Natural killer cell (primary cell): ENCODE measurements at regions not wholly inside any gene's neighbourhood (a gene's known extent, or its start where the extent isn't known, plus 50 kb on each side); places are given as distances from the start of the nearest gene placed in this dataset.

Experiments used
- ATAC-seq, 3 donors: fragments of 150-1000 bp in 2 of 3; fragments of 200-7000 bp in 1 of 3; cut with Tn5 transposase; 1 replicate in 1 of 3; 2 replicates in 2 of 3; pipeline ENCODE4 v1.10.0; 2021; ENCODE audit warnings: mild to moderate bottlenecking in 2 of 3, moderate library complexity in 2 of 3
- DNase-seq, 2 donors: peaks; one replicate each; pipeline versions ENCODE4 v3.0.0 to v3.0.0-alpha.2; 2013 to 2021; ENCODE audit warnings: mixed read lengths in 1 of 2
- H3K27ac ChIP-seq: one replicate; pipeline ENCODE4 v1.5.1; 2013; ENCODE audit warnings: mild to moderate bottlenecking, low read length
- H3K27me3 ChIP-seq: one replicate; pipeline ENCODE4 v1.6.1; 2013; ENCODE audit warnings: low read length; ENCODE audit not compliant: control insufficient read depth, insufficient read depth
- H3K36me3 ChIP-seq: one replicate; pipeline ENCODE4 v1.6.1; 2013; ENCODE audit warnings: low read length; ENCODE audit not compliant: control insufficient read depth, insufficient read depth
- H3K4me1 ChIP-seq: one replicate; pipeline ENCODE4 v1.6.1; 2013; ENCODE audit warnings: low read length; ENCODE audit not compliant: control insufficient read depth, insufficient read depth
- H3K4me3 ChIP-seq: one replicate; pipeline ENCODE4 v1.5.1; 2013; ENCODE audit warnings: low read length
- H3K9me3 ChIP-seq: one replicate; pipeline ENCODE4 v1.6.1; 2013; ENCODE audit warnings: low read length; ENCODE audit not compliant: control insufficient read depth, insufficient read depth
- H3K27ac Mint-ChIP-seq, 2 donors: one replicate each; pipeline ENCODE4 v1.8.0; 2022; ENCODE audit warnings: mild to moderate bottlenecking in 2 of 2, mixed read lengths in 2 of 2, moderate library complexity in 1 of 2
- H3K27me3 Mint-ChIP-seq, 2 donors: one replicate each; pipeline ENCODE4 v1.8.0; 2022; ENCODE audit warnings: low read depth in 2 of 2, mixed read lengths in 2 of 2
- H3K36me3 Mint-ChIP-seq: one replicate; pipeline ENCODE4 v1.8.0; 2022; ENCODE audit warnings: mixed read lengths
- H3K4me1 Mint-ChIP-seq, 2 donors: one replicate each; pipeline ENCODE4 v1.8.0; 2022; ENCODE audit warnings: mixed read lengths in 2 of 2
- H3K4me3 Mint-ChIP-seq: one replicate; pipeline ENCODE4 v1.8.0; 2022; ENCODE audit warnings: mild to moderate bottlenecking, moderate library complexity, mixed read lengths
- H3K9me3 Mint-ChIP-seq, 2 donors: one replicate each; pipeline ENCODE4 v1.8.0; 2022; ENCODE audit warnings: mixed read lengths in 2 of 2
- WGBS: methylation state at CpG from one replicate; pipeline ENCODE4 v1.1.7; 2013; ENCODE audit warnings: missing lambda C conversion rate; ENCODE audit not compliant: insufficient coverage; 5-methylcytosine and 5-hydroxymethylcytosine counted together
- intact Hi-C: fragments of 100-400 bp; cut with micrococcal nuclease; formaldehyde crosslinking; loops from one replicate; pipeline ENCODE4 v1.14.2; 2022
- TF ChIP-seq, protein P1 (sequence below): fragments of 200-600 bp; IDR thresholded peaks from one replicate; pipeline ENCODE4 v1.8.0; 2022; ENCODE audit warnings: antibody characterized with exemption

DNA sequence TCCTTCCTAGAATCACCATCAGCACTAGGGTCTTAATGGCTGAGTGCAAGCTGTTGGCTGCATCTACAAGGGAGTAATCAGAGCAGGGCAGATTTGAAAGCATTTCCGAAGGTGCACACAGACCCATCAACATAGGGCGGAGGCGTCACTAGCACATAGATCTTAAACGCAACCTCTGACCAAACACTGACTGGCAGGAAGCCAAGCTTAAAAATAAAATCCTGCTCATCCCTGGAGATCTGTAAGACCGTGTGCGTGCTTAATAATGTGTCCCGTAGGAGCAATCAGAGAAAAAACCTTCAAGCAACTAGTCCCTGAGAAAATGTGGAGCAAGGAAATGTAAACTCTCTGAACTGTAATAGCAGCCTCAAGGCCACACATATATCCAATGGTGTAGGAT, 470.5 kb downstream of the ETS1 start:
- H3K9me3 ChIP-seq = no peaks in the 10 kb centered on the region
- Mint-ChIP-seq H3K36me3 (no peaks in the 10 kb centered on the region), H3K4me1 (peaks cover 12 to 13% of the 10 kb centered on the region in 2 donors), H3K9me3 (no peaks in the 10 kb centered on the region), H3K27me3 (peaks cover 10 to 17% of the 10 kb centered on the region in 2 donors), H3K27ac (no peak overlapping the region), H3K4me3 (no peak overlapping the region)
- WGBS = 31% methylated on average over 7 of the region's 7 CpGs
- H3K36me3 ChIP-seq = no peaks in the 10 kb centered on the region
- H3K27me3 ChIP-seq = peaks cover 3% of the 10 kb centered on the region
- peak in 1 of 3 donors; percentile 64 for ATAC-seq
- DNase-seq = no peak
- intact Hi-C loops = no loop called here
- H3K4me3 ChIP-seq = no peak overlapping the region
- no peak overlapping the region for H3K27ac ChIP-seq
- peaks cover 12% of the 10 kb centered on the region for H3K4me1 ChIP-seq
- TF ChIP-seq, protein P1, sequence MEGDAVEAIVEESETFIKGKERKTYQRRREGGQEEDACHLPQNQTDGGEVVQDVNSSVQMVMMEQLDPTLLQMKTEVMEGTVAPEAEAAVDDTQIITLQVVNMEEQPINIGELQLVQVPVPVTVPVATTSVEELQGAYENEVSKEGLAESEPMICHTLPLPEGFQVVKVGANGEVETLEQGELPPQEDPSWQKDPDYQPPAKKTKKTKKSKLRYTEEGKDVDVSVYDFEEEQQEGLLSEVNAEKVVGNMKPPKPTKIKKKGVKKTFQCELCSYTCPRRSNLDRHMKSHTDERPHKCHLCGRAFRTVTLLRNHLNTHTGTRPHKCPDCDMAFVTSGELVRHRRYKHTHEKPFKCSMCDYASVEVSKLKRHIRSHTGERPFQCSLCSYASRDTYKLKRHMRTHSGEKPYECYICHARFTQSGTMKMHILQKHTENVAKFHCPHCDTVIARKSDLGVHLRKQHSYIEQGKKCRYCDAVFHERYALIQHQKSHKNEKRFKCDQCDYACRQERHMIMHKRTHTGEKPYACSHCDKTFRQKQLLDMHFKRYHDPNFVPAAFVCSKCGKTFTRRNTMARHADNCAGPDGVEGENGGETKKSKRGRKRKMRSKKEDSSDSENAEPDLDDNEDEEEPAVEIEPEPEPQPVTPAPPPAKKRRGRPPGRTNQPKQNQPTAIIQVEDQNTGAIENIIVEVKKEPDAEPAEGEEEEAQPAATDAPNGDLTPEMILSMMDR = no peak

DNA sequence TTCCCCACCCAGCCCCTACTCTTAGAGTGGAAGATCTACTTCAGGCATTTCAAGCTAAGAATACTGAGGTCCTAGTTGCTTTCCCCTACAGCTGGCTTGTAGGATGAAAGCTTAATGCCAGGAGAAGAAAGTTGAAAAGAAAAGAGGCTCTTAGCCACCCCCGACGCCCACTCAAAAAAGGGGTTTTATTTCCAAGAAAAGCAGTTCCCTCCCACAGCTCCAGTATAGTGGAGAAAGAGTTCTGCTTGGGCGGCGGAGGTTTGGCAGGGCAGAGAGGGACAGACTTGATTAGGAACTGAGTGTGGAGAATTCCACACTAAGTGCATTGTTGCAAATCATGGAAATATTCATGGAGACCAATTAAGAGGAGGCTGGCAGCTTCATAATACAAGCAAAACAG, 470.9 kb downstream of the ETS1 start:
- H3K27me3 ChIP-seq = peaks cover 3% of the 10 kb centered on the region
- H3K9me3 Mint-ChIP-seq = no peaks in the 10 kb centered on the region
- 96% methylated on average over 4 of the region's 4 CpGs for WGBS

DNA sequence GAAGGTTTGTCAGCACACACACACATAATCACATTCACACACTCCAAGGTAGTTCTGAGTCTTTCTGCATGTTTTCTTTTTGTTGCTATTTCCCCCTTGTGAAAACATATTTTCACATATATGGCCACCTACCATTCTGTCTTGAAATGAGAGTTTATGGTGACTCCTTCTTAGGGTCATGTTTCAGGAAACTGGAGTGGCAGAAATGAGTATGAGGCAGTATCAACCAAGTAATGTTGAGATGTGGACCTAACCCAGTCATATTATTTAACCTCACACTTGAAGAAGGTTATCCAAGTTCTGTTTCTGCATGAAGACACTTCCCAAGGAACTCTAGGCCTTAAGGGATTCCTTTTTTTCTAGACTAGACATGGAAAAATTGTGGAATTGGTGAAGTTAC, 481.4 kb downstream of the ETS1 start:
- intact Hi-C loops = no loop called here
- TF ChIP-seq, protein P1 = no peak
- ATAC-seq = no peak

More for the DNA sequence above, 470.9 kb downstream of the ETS1 start:
- TF ChIP-seq, protein P1 = no peak
- intact Hi-C loops = no loop called here
- peaks cover 12 to 13% of the 10 kb centered on the region in 2 donors for H3K4me1 Mint-ChIP-seq
- no peak overlapping the region for H3K27ac Mint-ChIP-seq
- Histone ChIP-seq H3K9me3 (no peaks in the 10 kb centered on the region), H3K4me1 (peaks cover 12% of the 10 kb centered on the region), H3K4me3 (no peak overlapping the region), H3K27ac (no peak overlapping the region), H3K36me3 (no peaks in the 10 kb centered on the region)
- no peak overlapping the region for H3K4me3 Mint-ChIP-seq
- peaks cover 11 to 17% of the 10 kb centered on the region in 2 donors for H3K27me3 Mint-ChIP-seq
- H3K36me3 Mint-ChIP-seq = no peaks in the 10 kb centered on the region
- DNase-seq (no peak), ATAC-seq (no peak)

DNA sequence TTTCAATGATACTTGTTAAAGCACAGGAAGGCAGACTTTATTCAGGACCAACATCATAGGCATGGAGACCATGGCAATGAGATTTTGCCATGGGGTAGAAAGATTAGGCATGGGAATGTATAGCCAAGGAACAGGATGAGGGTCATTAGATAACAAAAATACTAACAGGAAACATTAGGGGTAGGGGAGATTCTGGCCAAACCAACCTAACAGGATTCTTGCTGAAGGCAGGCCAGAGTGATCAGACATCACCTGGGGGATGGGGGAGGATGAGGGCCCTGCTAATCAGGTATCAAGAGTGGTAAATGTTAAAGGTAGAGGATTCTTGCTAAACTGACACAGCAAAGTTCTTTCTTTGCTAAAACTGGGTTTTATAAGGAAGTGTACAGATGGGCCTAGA, 481.8 kb downstream of the ETS1 start:
- no peak for ATAC-seq
- no peaks in the 10 kb centered on the region for H3K36me3 ChIP-seq
- H3K27me3 Mint-ChIP-seq = peaks cover 8 to 15% of the 10 kb centered on the region in 2 donors
- H3K27ac ChIP-seq = no peak overlapping the region
- peaks cover 14 to 17% of the 10 kb centered on the region in 2 donors for H3K4me1 Mint-ChIP-seq
- no peak overlapping the region for H3K4me3 Mint-ChIP-seq
- no peak overlapping the region for H3K27ac Mint-ChIP-seq
- H3K4me1 ChIP-seq = no peaks in the 10 kb centered on the region
- H3K4me3 ChIP-seq = no peak overlapping the region
- TF ChIP-seq, protein P1 = no peak
- H3K9me3 ChIP-seq = no peaks in the 10 kb centered on the region
- intact Hi-C loops = no loop called here
- no peaks in the 10 kb centered on the region for H3K9me3 Mint-ChIP-seq
- DNase-seq = no peak
- peaks cover 7% of the 10 kb centered on the region for H3K36me3 Mint-ChIP-seq
- no peaks in the 10 kb centered on the region for H3K27me3 ChIP-seq

More for the DNA sequence above, 481.4 kb downstream of the ETS1 start:
- H3K4me3 ChIP-seq = no peak overlapping the region
- no peak overlapping the region for H3K27ac ChIP-seq
- no peaks in the 10 kb centered on the region for H3K9me3 ChIP-seq
- Mint-ChIP-seq H3K9me3 (no peaks in the 10 kb centered on the region), H3K36me3 (peaks cover 7% of the 10 kb centered on the region), H3K27ac (no peak overlapping the region), H3K4me3 (no peak overlapping the region), H3K4me1 (peaks cover 14 to 17% of the 10 kb centered on the region in 2 donors), H3K27me3 (peaks cover 8 to 15% of the 10 kb centered on the region in 2 donors)
- H3K27me3 ChIP-seq = no peaks in the 10 kb centered on the region
- DNase-seq = no peak
- H3K4me1 ChIP-seq = no peaks in the 10 kb centered on the region
- H3K36me3 ChIP-seq = no peaks in the 10 kb centered on the region
